CD14-positive monocyte (primary cell): ENCODE measurements at regions not wholly inside any gene's neighbourhood (a gene's known extent, or its start where the extent isn't known, plus 50 kb on each side); places are given as distances from the start of the nearest gene placed in this dataset.

Source experiments
- DNase-seq, 3 donors: peaks; one replicate each; pipeline ENCODE4 v3.0.0-alpha.2; 2011 to 2022
- H2AFZ ChIP-seq: 2 replicates; pipeline ENCODE4 v1.6.0; 2012; ENCODE audit warnings: mild to moderate bottlenecking, low read depth, low read length, inconsistent platforms; ENCODE audit not compliant: insufficient read depth, poor library complexity, severe bottlenecking
- H3K27ac ChIP-seq, 2 donors: 1 replicate in 1 of 2; 2 replicates in 1 of 2; pipeline ENCODE4 v1.5.1; 2012 to 2013; ENCODE audit warnings: low read length in 2 of 2, control low read depth in 1 of 2, inconsistent platforms in 1 of 2, low read depth in 1 of 2, mild to moderate bottlenecking in 1 of 2
- H3K27me3 ChIP-seq, 2 donors: one replicate each; pipeline versions ENCODE4 v1.6.0 to v1.6.1; 2011 to 2013; ENCODE audit warnings: low read length in 2 of 2; ENCODE audit not compliant: control insufficient read depth in 2 of 2, insufficient read depth in 2 of 2
- H3K36me3 ChIP-seq, 2 donors: replicated peaks in 1 of 2; 1 replicate in 1 of 2; 2 replicates in 1 of 2; pipeline versions ENCODE4 v1.5.1 to v1.6.1; 2012 to 2013; ENCODE audit warnings: low read length in 2 of 2, control low read depth in 1 of 2, inconsistent platforms in 1 of 2, mild to moderate bottlenecking in 1 of 2; ENCODE audit not compliant: insufficient read depth in 2 of 2, control insufficient read depth in 1 of 2
- H3K4me1 ChIP-seq, 2 donors: 1 replicate in 1 of 2; 2 replicates in 1 of 2; pipeline versions ENCODE4 v1.5.1 to v1.6.1; 2012 to 2013; ENCODE audit warnings: low read length in 2 of 2, control low read depth in 1 of 2, inconsistent platforms in 1 of 2, mild to moderate bottlenecking in 1 of 2, moderate library complexity in 1 of 2; ENCODE audit not compliant: insufficient read depth in 2 of 2, control insufficient read depth in 1 of 2
- H3K4me2 ChIP-seq: replicated peaks from 2 replicates; pipeline ENCODE3; 2012; ENCODE audit warnings: low read length, moderate library complexity, mild to moderate bottlenecking; ENCODE audit not compliant: poor library complexity, severe bottlenecking; ENCODE audit errors: extremely low read depth
- H3K4me3 ChIP-seq, 3 experiments: fragments of 200-600 bp in 1 of 3; sonication (generic) in 1 of 3; replicated peaks in 1 of 3; 1 replicate in 2 of 3; 2 replicates in 1 of 3; pipeline ENCODE4 v1.5.1; 2011 to 2013; ENCODE audit warnings: low read length in 3 of 3, mild to moderate bottlenecking in 3 of 3, control low read depth in 2 of 3, low read depth in 2 of 3, inconsistent platforms in 1 of 3, moderate library complexity in 1 of 3
- H3K79me2 ChIP-seq: 2 replicates; pipeline ENCODE4 v1.6.0; 2012; ENCODE audit warnings: mild to moderate bottlenecking, control low read depth, inconsistent platforms, low read length, moderate library complexity; ENCODE audit not compliant: insufficient read depth
- H3K9ac ChIP-seq: 2 replicates; pipeline ENCODE4 v1.6.0; 2017; ENCODE audit warnings: low read length, mild to moderate bottlenecking; ENCODE audit not compliant: insufficient read depth, poor library complexity, severe bottlenecking
- H3K9me3 ChIP-seq, 2 donors: replicated peaks in 1 of 2; 1 replicate in 1 of 2; 2 replicates in 1 of 2; pipeline versions ENCODE4 v1.5.1 to v1.6.1; 2012 to 2013; ENCODE audit warnings: low read length in 2 of 2, control low read depth in 1 of 2; ENCODE audit not compliant: control insufficient read depth in 1 of 2, insufficient read depth in 1 of 2
- H4K20me1 ChIP-seq: 2 replicates; pipeline ENCODE4 v1.6.0; 2012; ENCODE audit warnings: mild to moderate bottlenecking, low read length, control low read depth, moderate library complexity; ENCODE audit not compliant: insufficient read depth
- H3K27ac Mint-ChIP-seq, 7 donors: one replicate each; pipeline ENCODE4 v1.8.0; 2020; ENCODE audit warnings: mild to moderate bottlenecking in 7 of 7, mixed read lengths in 7 of 7, moderate library complexity in 6 of 7, inconsistent platforms in 2 of 7
- H3K27me3 Mint-ChIP-seq, 3 donors: one replicate each; pipeline ENCODE4 v1.8.0; 2021 to 2022; ENCODE audit warnings: low read depth in 3 of 3, mild to moderate bottlenecking in 3 of 3, mixed read lengths in 3 of 3, moderate library complexity in 3 of 3, inconsistent platforms in 1 of 3
- H3K36me3 Mint-ChIP-seq, 2 donors: one replicate each; pipeline ENCODE4 v1.8.0; 2020; ENCODE audit warnings: mixed read lengths in 2 of 2, inconsistent platforms in 1 of 2, mild to moderate bottlenecking in 1 of 2
- H3K4me1 Mint-ChIP-seq: one replicate; pipeline ENCODE4 v1.8.0; 2020; ENCODE audit warnings: mild to moderate bottlenecking, mixed read lengths
- H3K4me3 Mint-ChIP-seq, 2 donors: one replicate each; pipeline ENCODE4 v1.8.0; 2020; ENCODE audit warnings: mild to moderate bottlenecking in 2 of 2, mixed read lengths in 2 of 2, moderate library complexity in 1 of 2
- H3K9me3 Mint-ChIP-seq, 7 donors: one replicate each; pipeline ENCODE4 v1.8.0; 2020 to 2022; ENCODE audit warnings: mixed read lengths in 7 of 7, mild to moderate bottlenecking in 6 of 7, moderate library complexity in 6 of 7, inconsistent platforms in 2 of 7
- WGBS: methylation state at CpG from one replicate; pipeline ENCODE4 v1.1.5; 2013; ENCODE audit warnings: missing lambda C conversion rate; ENCODE audit not compliant: insufficient coverage; 5-methylcytosine and 5-hydroxymethylcytosine counted together
- intact Hi-C, 2 donors: fragments of 100-400 bp; cut with micrococcal nuclease; formaldehyde crosslinking; loops; one replicate each; pipeline versions ENCODE4 v1.15.0 to v1.15.1; 2023
- TF ChIP-seq, protein P1 (sequence below): fragments of 200-600 bp; IDR thresholded peaks from one replicate; pipeline ENCODE4 v1.8.0; 2022; ENCODE audit warnings: antibody characterized with exemption, mild to moderate bottlenecking

- H3K27ac ChIP-seq: no peak overlapping the region
- Mint-ChIP-seq H3K27me3 (peaks cover 10 to 21% (median 19%) of the 10 kb centered on the region in 3 donors), H3K4me3 (no peak overlapping the region), H3K9me3 (peaks cover 0 to 3% (median 1%) of the 10 kb centered on the region in 7 donors), H3K27ac (no peak overlapping the region), H3K4me1 (no peaks in the 10 kb centered on the region), H3K36me3 (no peaks in the 10 kb centered on the region)
- 86% methylated on average over 2 of the region's 9 CpGs for WGBS
- peaks cover 0 to 2% of the 10 kb centered on the region in 2 donors for H3K9me3 ChIP-seq
- TF ChIP-seq, protein P1, sequence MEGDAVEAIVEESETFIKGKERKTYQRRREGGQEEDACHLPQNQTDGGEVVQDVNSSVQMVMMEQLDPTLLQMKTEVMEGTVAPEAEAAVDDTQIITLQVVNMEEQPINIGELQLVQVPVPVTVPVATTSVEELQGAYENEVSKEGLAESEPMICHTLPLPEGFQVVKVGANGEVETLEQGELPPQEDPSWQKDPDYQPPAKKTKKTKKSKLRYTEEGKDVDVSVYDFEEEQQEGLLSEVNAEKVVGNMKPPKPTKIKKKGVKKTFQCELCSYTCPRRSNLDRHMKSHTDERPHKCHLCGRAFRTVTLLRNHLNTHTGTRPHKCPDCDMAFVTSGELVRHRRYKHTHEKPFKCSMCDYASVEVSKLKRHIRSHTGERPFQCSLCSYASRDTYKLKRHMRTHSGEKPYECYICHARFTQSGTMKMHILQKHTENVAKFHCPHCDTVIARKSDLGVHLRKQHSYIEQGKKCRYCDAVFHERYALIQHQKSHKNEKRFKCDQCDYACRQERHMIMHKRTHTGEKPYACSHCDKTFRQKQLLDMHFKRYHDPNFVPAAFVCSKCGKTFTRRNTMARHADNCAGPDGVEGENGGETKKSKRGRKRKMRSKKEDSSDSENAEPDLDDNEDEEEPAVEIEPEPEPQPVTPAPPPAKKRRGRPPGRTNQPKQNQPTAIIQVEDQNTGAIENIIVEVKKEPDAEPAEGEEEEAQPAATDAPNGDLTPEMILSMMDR: no peak
- no peaks in the 10 kb centered on the region for H3K36me3 ChIP-seq
- no peaks in the 10 kb centered on the region for H3K4me1 ChIP-seq
- no peak overlapping the region for H2AFZ ChIP-seq
- H3K4me3 ChIP-seq: no peak overlapping the region
- H3K9ac ChIP-seq: no peak overlapping the region
- no peak for DNase-seq
- intact Hi-C loops: no loop called here
- H4K20me1 ChIP-seq: no peaks in the 10 kb centered on the region
- no peak overlapping the region for H3K4me2 ChIP-seq
- H3K27me3 ChIP-seq: peaks cover 2 to 3% of the 10 kb centered on the region in 2 donors
- H3K79me2 ChIP-seq: no peaks in the 10 kb centered on the region
Measured at GRCh38 chr10:128708182-128708581, 582.0 kb upstream of the MKI67 start.

GRCh38 chr10:128709686-128710085, 583.5 kb upstream of the MKI67 start:
- Histone ChIP-seq H3K27me3 (peaks cover 2 to 3% of the 10 kb centered on the region in 2 donors), H4K20me1 (no peaks in the 10 kb centered on the region), H3K27ac (no peak overlapping the region), H2AFZ (no peak overlapping the region), H3K4me3 (no peak overlapping the region), H3K79me2 (no peaks in the 10 kb centered on the region), H3K36me3 (no peaks in the 10 kb centered on the region), H3K9ac (no peak overlapping the region), H3K4me1 (no peaks in the 10 kb centered on the region), H3K9me3 (peaks cover 0 to 2% of the 10 kb centered on the region in 2 donors), H3K4me2 (no peak overlapping the region)
- TF ChIP-seq, protein P1: no peak
- no peak for DNase-seq
- peaks cover 0 to 3% (median 0%) of the 10 kb centered on the region in 7 donors for H3K9me3 Mint-ChIP-seq
- H3K4me3 Mint-ChIP-seq: peak overlapping the region in 1 of 2 donors; percentile 17
- H3K36me3 Mint-ChIP-seq: no peaks in the 10 kb centered on the region
- no peak overlapping the region for H3K27ac Mint-ChIP-seq
- intact Hi-C loops: no loop called here
- WGBS: 70% methylated on average over 6 of the region's 12 CpGs
- no peaks in the 10 kb centered on the region for H3K4me1 Mint-ChIP-seq
- H3K27me3 Mint-ChIP-seq: peaks cover 10 to 21% (median 15%) of the 10 kb centered on the region in 3 donors
